ENCODE measurements at regions not wholly inside any gene's neighbourhood (a gene's known extent, or its start where the extent isn't known, plus 50 kb on each side); places are given as distances from the start of the nearest gene placed in this dataset.

- no peak for TF ChIP-seq USF1 (IDR thresholded peaks at IDR 0.05; ENCODE audit: borderline replicate concordance, extremely low read length, insufficient read depth, low read depth, low read length)
Observed at GRCh38 chr7:13057462-13058200, 370.2 kb downstream of the ARL4A start (continued).

GRCh38 chr7:13060173-13060572, 372.7 kb downstream of the ARL4A start:
- ChIA-PET SMC1A (ENCODE audit: uncharacterized antibody, unreplicated experiment) (no interaction called here), CTCF (no interaction called here), RAD21 (ENCODE audit: unreplicated experiment) (no interaction called here), POLR2A (no interaction called here)
- Histone ChIP-seq H3K4me2 (ENCODE audit: control insufficient read depth, insufficient read depth) (no peak overlapping the region), H2AFZ (ENCODE audit: control insufficient read depth, low read depth, low read length) (no peak overlapping the region), H3K4me3 (no peak overlapping the region), H3K9ac (ENCODE audit: control insufficient read depth, insufficient read depth, low read length) (no peak overlapping the region), H3K79me2 (ENCODE audit: control insufficient read depth, insufficient read depth, low read length) (no peaks in the 10 kb centered on the region), H3K9me3 (replicated peaks; ENCODE audit: control insufficient read depth, insufficient read depth, low read length) (no peaks in the 10 kb centered on the region), H3K4me1 (ENCODE audit: control insufficient read depth, insufficient read depth, low read length) (peaks cover 4% of the 10 kb centered on the region; the same call in 1 of the 2 replicates), H3K36me3 (ENCODE audit: control insufficient read depth in 2 of 2, insufficient read depth in 2 of 2, low read length in 1 of 2) (no peaks in the 10 kb centered on the region), H3K27ac (ENCODE audit: control insufficient read depth, insufficient read depth) (no peak overlapping the region), H3K27me3 (replicated peaks in 1 of 2; ENCODE audit: control insufficient read depth in 2 of 2, insufficient read depth in 2 of 2, low read length in 1 of 2) (no peaks in the 10 kb centered on the region), H4K20me1 (ENCODE audit: control insufficient read depth, insufficient read depth) (no peaks in the 10 kb centered on the region)
- no TSS peak for BruUV-seq (replicated peaks)
- TF ChIP-seq PKNOX1 (IDR thresholded peaks at IDR 0.05) = no peak
- TF ChIP-seq CBFB (IDR thresholded peaks at IDR 0.05; ENCODE audit: low read depth) = no peak
- no peak for TF ChIP-seq NFYB (IDR thresholded peaks at IDR 0.05; ENCODE audit: insufficient read depth, low read depth, low read length)
- TF ChIP-seq STAT1 (conservative IDR thresholded peaks at IDR 0.05) = no peak
- no peak for TF ChIP-seq MYB (IDR thresholded peaks at IDR 0.05; ENCODE audit: borderline replicate concordance, low read depth, low read length)
- TF ChIP-seq ZNF274 (IDR thresholded peaks at IDR 0.05; ENCODE audit: insufficient read depth, insufficient read length) = no peak
- no peak for TF ChIP-seq POLR2AphosphoS5 (IDR thresholded peaks at IDR 0.05; ENCODE audit: low read length)
- TF ChIP-seq POLR2A (IDR thresholded peaks at IDR 0.05; ENCODE audit: low read depth, low read length) = no peak
- no peak for TF ChIP-seq BMI1 (IDR thresholded peaks at IDR 0.05; ENCODE audit: borderline replicate concordance)
- no peak for TF ChIP-seq YY1 (IDR thresholded peaks at IDR 0.05; ENCODE audit: low read depth, low read length)
- no peak for TF ChIP-seq POU2F2 (IDR thresholded peaks at IDR 0.05; ENCODE audit: borderline replicate concordance, low read depth, low read length)
- TF ChIP-seq RELB (IDR thresholded peaks at IDR 0.05; ENCODE audit: low read depth) = no peak
- no peak for TF ChIP-seq CHD4 (IDR thresholded peaks at IDR 0.05)
- no peak for TF ChIP-seq ZBTB11 (CRISPR knock-in tag; IDR thresholded peaks at IDR 0.05)
- ATAC-seq (no peak), FAIRE-seq (no peak), DNase-seq (ENCODE audit: low read depth, low spot score) (no peak)
- intact Hi-C loops (cut with micrococcal nuclease; ENCODE audit: unreplicated experiment) = no loop called here
- in situ Hi-C loops (cut with MboI) = no loop called here
- WGBS (ENCODE audit: insufficient coverage, insufficient replicate concordance, low lambda C conversion rate, missing lambda C conversion rate) = 58% methylated on average over 2 of the region's 2 CpGs

Measured in GM12878 (cell line).